ENCODE measurements at regions not wholly inside any gene's neighbourhood (a gene's known extent, or its start where the extent isn't known, plus 50 kb on each side); places are given as distances from the start of the nearest gene placed in this dataset.

GRCh38 chr7:52146871-52147634, 830.4 kb upstream of the COBL start:
- Mint-ChIP-seq H3K27ac (ENCODE audit: unreplicated experiment) (no peak overlapping the region), H3K9me3 (ENCODE audit: low read depth, unreplicated experiment) (peaks cover 5% of the 10 kb centered on the region), H3K27me3 (ENCODE audit: unreplicated experiment) (no peaks in the 10 kb centered on the region), H3K36me3 (ENCODE audit: insufficient read depth, unreplicated experiment) (no peaks in the 10 kb centered on the region), H3K4me1 (ENCODE audit: low read depth, unreplicated experiment) (no peaks in the 10 kb centered on the region), H3K4me3 (ENCODE audit: low read depth, unreplicated experiment) (no peak overlapping the region)
- no TSS peak for BruUV-seq (replicated peaks)
- intact Hi-C loops (cut with micrococcal nuclease; ENCODE audit: unreplicated experiment), result no loop called here
- TF ChIP-seq CTCF (IDR thresholded peaks at IDR 0.05; ENCODE audit: unreplicated experiment), result no peak
- CTCF ChIA-PET, result interaction anchor here (0.6 kb wide), 1 partner anchor 958 kb away, joined by 4 read pairs; no protein-coding TSS in a partner anchor
- no peak for DNase-seq

- Mint-ChIP-seq H3K4me3 (ENCODE audit: low read depth, unreplicated experiment) (no peak overlapping the region), H3K9me3 (ENCODE audit: low read depth, unreplicated experiment) (peaks cover 22% of the 10 kb centered on the region), H3K27ac (ENCODE audit: unreplicated experiment) (no peak overlapping the region), H3K36me3 (ENCODE audit: insufficient read depth, unreplicated experiment) (no peaks in the 10 kb centered on the region), H3K27me3 (ENCODE audit: unreplicated experiment) (no peaks in the 10 kb centered on the region), H3K4me1 (ENCODE audit: low read depth, unreplicated experiment) (no peaks in the 10 kb centered on the region)
- intact Hi-C loops (cut with micrococcal nuclease; ENCODE audit: unreplicated experiment), result no loop called here
- no TSS peak for BruUV-seq (replicated peaks)
- no peak for DNase-seq
- CTCF ChIA-PET, result interaction anchor here (1.3 kb wide), 1 partner anchor 19 kb away, joined by 3 read pairs; no protein-coding TSS in a partner anchor
- TF ChIP-seq CTCF (IDR thresholded peaks at IDR 0.05; ENCODE audit: unreplicated experiment), result no peak
These were observed 826.6 kb upstream of the COBL start for GRCh38 chr7:52143219-52143618.

DNA sequence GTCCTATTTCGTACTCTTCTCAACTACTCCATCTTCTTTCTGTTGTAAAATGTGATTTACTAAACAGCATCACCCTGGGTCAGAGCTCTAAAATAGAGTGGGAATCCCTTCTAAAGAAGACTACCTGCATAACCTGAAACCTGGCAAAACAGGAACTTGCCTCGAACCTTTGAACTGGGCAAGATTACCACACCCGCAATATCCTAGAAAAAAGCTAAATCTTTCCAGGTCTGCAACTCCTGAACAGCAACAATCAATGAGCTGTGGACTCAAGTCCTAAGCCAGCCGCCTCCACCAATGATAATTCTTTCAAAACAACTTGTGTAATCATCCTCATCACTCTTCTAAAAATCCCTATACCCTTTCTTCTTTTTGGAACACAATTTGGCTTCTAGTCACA, 824.2 kb upstream of the COBL start:
- CTCF ChIA-PET, result no interaction called here
- TF ChIP-seq CTCF (IDR thresholded peaks at IDR 0.05; ENCODE audit: unreplicated experiment), result no peak
- intact Hi-C loops (cut with micrococcal nuclease; ENCODE audit: unreplicated experiment), result no loop called here
- Mint-ChIP-seq H3K36me3 (ENCODE audit: insufficient read depth, unreplicated experiment) (no peaks in the 10 kb centered on the region), H3K4me1 (ENCODE audit: low read depth, unreplicated experiment) (no peaks in the 10 kb centered on the region), H3K9me3 (ENCODE audit: low read depth, unreplicated experiment) (peaks cover 26% of the 10 kb centered on the region), H3K27ac (ENCODE audit: unreplicated experiment) (no peak overlapping the region), H3K4me3 (ENCODE audit: low read depth, unreplicated experiment) (no peak overlapping the region), H3K27me3 (ENCODE audit: unreplicated experiment) (no peaks in the 10 kb centered on the region)
- no TSS peak for BruUV-seq (replicated peaks)
- no peak for DNase-seq

DNA sequence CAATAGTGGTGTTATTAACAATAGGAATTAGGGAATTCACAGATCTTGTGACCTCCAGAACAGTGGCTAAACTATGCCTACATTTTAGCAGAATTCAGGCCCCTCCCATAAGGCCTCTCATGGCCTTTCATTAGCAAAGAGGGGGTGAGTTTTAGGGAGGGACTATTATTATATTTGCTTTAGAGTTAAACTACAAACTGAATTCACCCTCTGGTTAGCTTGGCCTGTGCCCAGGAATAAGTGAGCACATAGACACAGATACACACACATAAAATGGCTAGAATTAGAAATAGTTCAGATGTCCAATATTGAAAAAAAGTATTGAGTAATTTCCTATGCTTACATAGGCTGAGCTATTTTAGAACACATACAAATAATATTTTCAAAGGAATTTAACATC, 818.8 kb upstream of the COBL start:
- CTCF ChIA-PET, result no interaction called here
- H3K27me3 Mint-ChIP-seq (ENCODE audit: unreplicated experiment), result no peaks in the 10 kb centered on the region
- BruUV-seq (replicated peaks), result no TSS peak
- intact Hi-C loops (cut with micrococcal nuclease; ENCODE audit: unreplicated experiment), result no loop called here
- no peak overlapping the region for H3K27ac Mint-ChIP-seq (ENCODE audit: unreplicated experiment)
- no peaks in the 10 kb centered on the region for H3K36me3 Mint-ChIP-seq (ENCODE audit: insufficient read depth, unreplicated experiment)
- H3K4me1 Mint-ChIP-seq (ENCODE audit: low read depth, unreplicated experiment), result no peaks in the 10 kb centered on the region
- H3K4me3 Mint-ChIP-seq (ENCODE audit: low read depth, unreplicated experiment), result no peak overlapping the region
- no peak for DNase-seq
- no peak for TF ChIP-seq CTCF (IDR thresholded peaks at IDR 0.05; ENCODE audit: unreplicated experiment)
- peaks cover 19% of the 10 kb centered on the region for H3K9me3 Mint-ChIP-seq (ENCODE audit: low read depth, unreplicated experiment)

All from Calu3 (cell line).